Endothelial cell of umbilical vein (primary cell): ENCODE measurements at regions not wholly inside any gene's neighbourhood (a gene's known extent, or its start where the extent isn't known, plus 50 kb on each side); places are given as distances from the start of the nearest gene placed in this dataset.

ENCODE experiments used
- BruUV-seq: library from RNA; stranded (reverse); fragments of 400-500 nt; replicated peaks from 2 replicates; lab custom pipeline; 2021; lab: Mats Ljungman, UMichigan
- CTCF ChIA-PET: fragments of 300-600, 350-600 bp; sonication (Branson Sonifier 250); formaldehyde crosslinking; loops from one replicate; lab custom pipeline; 2021; ENCODE audit warnings: antibody characterized with exemption, inconsistent platforms; lab: Charles Lee
- POLR2A ChIA-PET: fragments of 300-600, 350-600 bp; sonication (Branson Sonifier 250); formaldehyde crosslinking; loops from one replicate; lab custom pipeline; 2021; ENCODE audit warnings: antibody characterized with exemption, inconsistent platforms; lab: Charles Lee
- DNase-seq: peaks from one replicate; pipeline ENCODE4 v3.0.0-alpha.2; 2011; ENCODE audit warnings: low read depth, low spot score
- FAIRE-seq: peaks from 2 replicates; lab custom pipeline; 2011; peaks lifted over from hg19 to GRCh38; lab: Jason Lieb, UNC
- H2AFZ ChIP-seq: 2 replicates; pipeline ENCODE4 v1.6.0; 2012; ENCODE audit warnings: low read depth, low read length, control low read depth, inconsistent platforms
- H3K27ac ChIP-seq: 2 replicates; pipeline ENCODE4 v1.5.1; 2011; ENCODE audit warnings: low read depth, mild to moderate bottlenecking, control low read depth, low read length, moderate library complexity; ENCODE audit not compliant: insufficient read depth
- H3K27me3 ChIP-seq, 2 experiments: 2 replicates each; pipeline versions ENCODE4 v1.6.0 to v1.6.1; 2011; ENCODE audit warnings: low read length in 2 of 2, mixed read lengths in 1 of 2; ENCODE audit not compliant: control insufficient read depth in 2 of 2, insufficient read depth in 2 of 2
- H3K36me3 ChIP-seq, 2 experiments: 2 replicates in 1 of 2; 3 replicates in 1 of 2; pipeline ENCODE4 v1.5.1; 2011; ENCODE audit warnings: low read length in 2 of 2, mild to moderate bottlenecking in 1 of 2, moderate library complexity in 1 of 2; ENCODE audit not compliant: control insufficient read depth in 2 of 2, insufficient read depth in 2 of 2; ENCODE audit errors: extremely low read depth in 1 of 2
- H3K4me1 ChIP-seq: 3 replicates; pipeline ENCODE4 v1.5.1; 2011; ENCODE audit warnings: mild to moderate bottlenecking, low read length; ENCODE audit not compliant: control insufficient read depth, insufficient read depth; ENCODE audit errors: extremely low read depth
- H3K4me2 ChIP-seq: 2 replicates; pipeline ENCODE4 v1.6.1; 2011; ENCODE audit warnings: low read length, control low read depth, mixed read lengths; ENCODE audit not compliant: insufficient read depth
- H3K4me3 ChIP-seq, 3 experiments: fragments of 200-600 bp in 1 of 3; sonication (generic), shearing (Covaris generic) in 1 of 3; replicated peaks in 1 of 3; 2 replicates each; pipeline ENCODE4 v1.5.1; 2011 to 2016; ENCODE audit warnings: control low read depth in 3 of 3, low read length in 3 of 3, mild to moderate bottlenecking in 2 of 3, inconsistent platforms in 1 of 3, low read depth in 1 of 3, moderate library complexity in 1 of 3; ENCODE audit not compliant: insufficient read depth in 1 of 3
- H3K79me2 ChIP-seq: 2 replicates; pipeline ENCODE4 v1.6.0; 2012; ENCODE audit warnings: low read length, inconsistent platforms; ENCODE audit not compliant: control insufficient read depth, insufficient read depth
- H3K9ac ChIP-seq: replicated peaks from 2 replicates; pipeline ENCODE3; 2011; ENCODE audit warnings: low read length, control low read depth; ENCODE audit not compliant: insufficient read depth; ENCODE audit errors: extremely low read depth
- H3K9me1 ChIP-seq: replicated peaks from 3 replicates; pipeline ENCODE4 v1.6.0; 2011; ENCODE audit warnings: mild to moderate bottlenecking, low read length; ENCODE audit not compliant: control insufficient read depth, insufficient read depth; ENCODE audit errors: extremely low read depth
- H3K9me3 ChIP-seq: replicated peaks from 2 replicates; pipeline ENCODE4 v1.5.1; 2012; ENCODE audit warnings: low read length, inconsistent platforms; ENCODE audit not compliant: control insufficient read depth, insufficient read depth
- H4K20me1 ChIP-seq: replicated peaks from 2 replicates; pipeline ENCODE3; 2011; ENCODE audit warnings: mild to moderate bottlenecking, low read length; ENCODE audit not compliant: control insufficient read depth, insufficient read depth; ENCODE audit errors: extremely low read depth
- EZH2 ChIP-seq: IDR thresholded peaks from 2 replicates; pipeline ENCODE4 v1.6.1; 2012; ENCODE audit warnings: borderline replicate concordance, low read depth, mild to moderate bottlenecking, moderate library complexity, low read length, inconsistent platforms; ENCODE audit not compliant: severe bottlenecking
- FOS ChIP-seq: IDR thresholded peaks from 2 replicates; pipeline ENCODE4 v1.6.1; 2011; ENCODE audit warnings: mild to moderate bottlenecking, low read length, moderate library complexity, borderline replicate concordance; ENCODE audit not compliant: insufficient read depth
- GATA2 ChIP-seq: IDR thresholded peaks from 2 replicates; pipeline ENCODE4 v1.7.0; 2011; ENCODE audit warnings: low read depth, mild to moderate bottlenecking, moderate library complexity, mixed read lengths, low read length; ENCODE audit not compliant: insufficient read length, insufficient read depth
- JUN ChIP-seq: IDR thresholded peaks from 2 replicates; pipeline ENCODE4 v1.6.1; 2011; ENCODE audit warnings: borderline replicate concordance, low read depth; ENCODE audit not compliant: insufficient read length, insufficient read depth
- MYC ChIP-seq: IDR thresholded peaks from one replicate; pipeline ENCODE4 v1.6.1; 2011; ENCODE audit warnings: mild to moderate bottlenecking, low read depth, low read length
- POLR2A ChIP-seq: IDR thresholded peaks from 2 replicates; pipeline ENCODE4 v1.6.1; 2012; ENCODE audit warnings: low read depth, mild to moderate bottlenecking, control low read depth, low read length
- POLR2AphosphoS5 ChIP-seq: IDR thresholded peaks from 2 replicates; pipeline ENCODE4 v1.6.1; 2012; ENCODE audit warnings: low read depth, mild to moderate bottlenecking, control low read depth, low read length, moderate library complexity; ENCODE audit not compliant: insufficient read depth
- dilution Hi-C: fragments of 300-500 bp; cut with MboI; formaldehyde crosslinking; loops from one replicate; pipeline ENCODE4 v1.15.0; 2019; ENCODE audit warnings: low sequenced_read_pairs; ENCODE audit not compliant: extremely low pct_ligation_motif_present
- intact Hi-C: fragments of 100-400 bp; cut with micrococcal nuclease; formaldehyde crosslinking; loops from one replicate; pipeline ENCODE4 v1.10.0; 2022
- TF ChIP-seq, protein P1 (sequence below), 2 donors: IDR thresholded peaks; 1 replicate in 1 of 2; 2 replicates in 1 of 2; pipeline ENCODE4 v1.5.1; 2011; ENCODE audit warnings: low read length in 2 of 2, mild to moderate bottlenecking in 2 of 2, moderate library complexity in 2 of 2, control low read depth in 1 of 2, inconsistent platforms in 1 of 2, low read depth in 1 of 2; ENCODE audit not compliant: insufficient read depth in 1 of 2; ENCODE audit errors: extremely low read depth in 1 of 2
- TF ChIP-seq, protein P2 (sequence below): IDR thresholded peaks from 2 replicates; pipeline ENCODE4 v1.6.1; 2011; ENCODE audit not compliant: insufficient read depth, insufficient read length

DNA sequence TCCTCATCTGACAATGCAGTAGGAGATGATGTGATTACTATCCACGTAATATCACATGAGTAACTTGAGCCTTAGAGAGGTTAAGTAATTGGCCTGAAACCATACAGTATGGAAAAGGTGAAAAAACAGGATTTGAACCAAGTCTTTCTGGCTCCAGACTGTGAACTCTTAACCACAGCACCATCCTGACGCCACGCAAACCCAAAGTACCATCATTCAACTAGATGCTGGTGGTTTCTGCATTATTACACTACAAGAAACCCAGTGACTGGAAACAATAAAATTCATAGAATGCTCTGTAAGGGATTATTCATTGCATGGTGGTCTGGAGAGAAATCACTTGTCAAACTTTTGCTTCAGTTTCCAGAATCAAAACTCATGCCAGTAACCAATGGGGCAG is 90.7 kb downstream of the MAB21L3 start:
- peaks cover 0 to 4% of the 10 kb centered on the region in 2 experiments for H3K27me3 ChIP-seq
- BruUV-seq, result no TSS peak
- H3K4me1 ChIP-seq, result no peaks in the 10 kb centered on the region
- no peak overlapping the region for H2AFZ ChIP-seq
- no peak overlapping the region for H3K4me3 ChIP-seq
- CTCF ChIA-PET, result no interaction called here
- no peaks in the 10 kb centered on the region for H4K20me1 ChIP-seq
- no peaks in the 10 kb centered on the region for H3K79me2 ChIP-seq
- no peaks in the 10 kb centered on the region for H3K9me3 ChIP-seq
- no peaks in the 10 kb centered on the region for H3K36me3 ChIP-seq
- POLR2A ChIA-PET, result no interaction called here
- intact Hi-C loops, result no loop called here
- H3K4me2 ChIP-seq, result no peak overlapping the region
- DNase-seq (no peak), FAIRE-seq (no peak)
- H3K9me1 ChIP-seq, result no peaks in the 10 kb centered on the region
- no peak overlapping the region for H3K9ac ChIP-seq
- TF ChIP-seq, protein P1, sequence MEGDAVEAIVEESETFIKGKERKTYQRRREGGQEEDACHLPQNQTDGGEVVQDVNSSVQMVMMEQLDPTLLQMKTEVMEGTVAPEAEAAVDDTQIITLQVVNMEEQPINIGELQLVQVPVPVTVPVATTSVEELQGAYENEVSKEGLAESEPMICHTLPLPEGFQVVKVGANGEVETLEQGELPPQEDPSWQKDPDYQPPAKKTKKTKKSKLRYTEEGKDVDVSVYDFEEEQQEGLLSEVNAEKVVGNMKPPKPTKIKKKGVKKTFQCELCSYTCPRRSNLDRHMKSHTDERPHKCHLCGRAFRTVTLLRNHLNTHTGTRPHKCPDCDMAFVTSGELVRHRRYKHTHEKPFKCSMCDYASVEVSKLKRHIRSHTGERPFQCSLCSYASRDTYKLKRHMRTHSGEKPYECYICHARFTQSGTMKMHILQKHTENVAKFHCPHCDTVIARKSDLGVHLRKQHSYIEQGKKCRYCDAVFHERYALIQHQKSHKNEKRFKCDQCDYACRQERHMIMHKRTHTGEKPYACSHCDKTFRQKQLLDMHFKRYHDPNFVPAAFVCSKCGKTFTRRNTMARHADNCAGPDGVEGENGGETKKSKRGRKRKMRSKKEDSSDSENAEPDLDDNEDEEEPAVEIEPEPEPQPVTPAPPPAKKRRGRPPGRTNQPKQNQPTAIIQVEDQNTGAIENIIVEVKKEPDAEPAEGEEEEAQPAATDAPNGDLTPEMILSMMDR (IDR thresholded peaks at IDR 0.05; ENCODE audit: extremely low read depth in 1 of 2, insufficient read depth in 1 of 2, low read depth in 1 of 2, low read length in 2 of 2), result no peak
- TF ChIP-seq EZH2 (no peak), JUN (no peak), FOS (no peak), GATA2 (no peak), POLR2A (no peak), MYC (no peak), POLR2AphosphoS5 (no peak)
- TF ChIP-seq, protein P2, sequence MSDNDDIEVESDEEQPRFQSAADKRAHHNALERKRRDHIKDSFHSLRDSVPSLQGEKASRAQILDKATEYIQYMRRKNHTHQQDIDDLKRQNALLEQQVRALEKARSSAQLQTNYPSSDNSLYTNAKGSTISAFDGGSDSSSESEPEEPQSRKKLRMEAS, result no peak
- no peak overlapping the region for H3K27ac ChIP-seq
- dilution Hi-C loops, result no loop called here
